ENCODE measurements at regions not wholly inside any gene's neighbourhood (a gene's known extent, or its start where the extent isn't known, plus 50 kb on each side); places are given as distances from the start of the nearest gene placed in this dataset.

GRCh38 chr18:51260118-51260517 is 62.6 kb upstream of the MEX3C start:
- TF ChIP-seq, protein P1, sequence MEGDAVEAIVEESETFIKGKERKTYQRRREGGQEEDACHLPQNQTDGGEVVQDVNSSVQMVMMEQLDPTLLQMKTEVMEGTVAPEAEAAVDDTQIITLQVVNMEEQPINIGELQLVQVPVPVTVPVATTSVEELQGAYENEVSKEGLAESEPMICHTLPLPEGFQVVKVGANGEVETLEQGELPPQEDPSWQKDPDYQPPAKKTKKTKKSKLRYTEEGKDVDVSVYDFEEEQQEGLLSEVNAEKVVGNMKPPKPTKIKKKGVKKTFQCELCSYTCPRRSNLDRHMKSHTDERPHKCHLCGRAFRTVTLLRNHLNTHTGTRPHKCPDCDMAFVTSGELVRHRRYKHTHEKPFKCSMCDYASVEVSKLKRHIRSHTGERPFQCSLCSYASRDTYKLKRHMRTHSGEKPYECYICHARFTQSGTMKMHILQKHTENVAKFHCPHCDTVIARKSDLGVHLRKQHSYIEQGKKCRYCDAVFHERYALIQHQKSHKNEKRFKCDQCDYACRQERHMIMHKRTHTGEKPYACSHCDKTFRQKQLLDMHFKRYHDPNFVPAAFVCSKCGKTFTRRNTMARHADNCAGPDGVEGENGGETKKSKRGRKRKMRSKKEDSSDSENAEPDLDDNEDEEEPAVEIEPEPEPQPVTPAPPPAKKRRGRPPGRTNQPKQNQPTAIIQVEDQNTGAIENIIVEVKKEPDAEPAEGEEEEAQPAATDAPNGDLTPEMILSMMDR (IDR thresholded peaks at IDR 0.05; ENCODE audit: low read depth, low read length) = no peak
- TF ChIP-seq EZH2phosphoT487 (IDR thresholded peaks at IDR 0.05; ENCODE audit: low read depth) = no peak
